ENCODE measurements at regions not wholly inside any gene's neighbourhood (a gene's known extent, or its start where the extent isn't known, plus 50 kb on each side); places are given as distances from the start of the nearest gene placed in this dataset.

DNA sequence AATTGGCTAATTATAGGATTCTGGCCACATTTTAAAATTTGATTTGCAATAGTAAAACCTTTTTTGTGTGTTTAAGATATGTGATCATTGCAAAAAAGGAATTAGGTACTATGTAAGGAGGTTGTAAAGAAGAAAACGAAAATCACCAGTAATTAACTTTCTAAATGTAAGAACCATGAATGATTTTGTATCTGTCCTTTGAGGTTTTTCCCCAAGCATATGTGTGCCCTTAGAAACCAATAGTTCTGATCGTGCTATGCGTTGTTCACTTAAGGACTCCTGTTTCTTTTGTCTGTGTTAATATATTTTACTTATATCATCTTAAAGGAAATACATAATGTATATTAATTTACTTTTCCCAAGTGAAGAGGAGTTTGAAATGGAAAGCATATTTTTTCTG lies 410.2 kb downstream of the PSAT1 start:
- TF ChIP-seq, protein P1, sequence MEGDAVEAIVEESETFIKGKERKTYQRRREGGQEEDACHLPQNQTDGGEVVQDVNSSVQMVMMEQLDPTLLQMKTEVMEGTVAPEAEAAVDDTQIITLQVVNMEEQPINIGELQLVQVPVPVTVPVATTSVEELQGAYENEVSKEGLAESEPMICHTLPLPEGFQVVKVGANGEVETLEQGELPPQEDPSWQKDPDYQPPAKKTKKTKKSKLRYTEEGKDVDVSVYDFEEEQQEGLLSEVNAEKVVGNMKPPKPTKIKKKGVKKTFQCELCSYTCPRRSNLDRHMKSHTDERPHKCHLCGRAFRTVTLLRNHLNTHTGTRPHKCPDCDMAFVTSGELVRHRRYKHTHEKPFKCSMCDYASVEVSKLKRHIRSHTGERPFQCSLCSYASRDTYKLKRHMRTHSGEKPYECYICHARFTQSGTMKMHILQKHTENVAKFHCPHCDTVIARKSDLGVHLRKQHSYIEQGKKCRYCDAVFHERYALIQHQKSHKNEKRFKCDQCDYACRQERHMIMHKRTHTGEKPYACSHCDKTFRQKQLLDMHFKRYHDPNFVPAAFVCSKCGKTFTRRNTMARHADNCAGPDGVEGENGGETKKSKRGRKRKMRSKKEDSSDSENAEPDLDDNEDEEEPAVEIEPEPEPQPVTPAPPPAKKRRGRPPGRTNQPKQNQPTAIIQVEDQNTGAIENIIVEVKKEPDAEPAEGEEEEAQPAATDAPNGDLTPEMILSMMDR (IDR thresholded peaks at IDR 0.05) = no peak
- TF ChIP-seq EP300 (IDR thresholded peaks at IDR 0.05; ENCODE audit: low read depth) = no peak
- no peak for TF ChIP-seq POLR2A (IDR thresholded peaks at IDR 0.05)
- TF ChIP-seq POLR2AphosphoS5 (IDR thresholded peaks at IDR 0.05) = no peak
- no peak for DNase-seq
- 68 to 69% methylated on average over 3 of the region's 3 CpGs for WGBS, 2 donors (ENCODE audit: low coverage in 1 of 2)
- Histone ChIP-seq H3K27ac (no peak overlapping the region), H3K27me3 (no peaks in the 10 kb centered on the region), H3K4me1 (no peaks in the 10 kb centered on the region), H3K9me3 (no peaks in the 10 kb centered on the region), H3K36me3 (no peaks in the 10 kb centered on the region), H3K4me3 (no peak overlapping the region)
- in situ Hi-C loops (cut with MboI; ENCODE audit: low pct_ligation_motif_present in 1 of 4, low pct_unique_long_range_greater_than_20kb in 1 of 4, low sequenced_read_pairs in 3 of 4) = no loop called here
- intact Hi-C loops (cut with DNase I; ENCODE audit: low total_unique reads) = no loop called here

- intact Hi-C loops (cut with DNase I; ENCODE audit: low total_unique reads) (no loop called here), in situ Hi-C loops (cut with MboI; ENCODE audit: low pct_ligation_motif_present in 1 of 4, low pct_unique_long_range_greater_than_20kb in 1 of 4, low sequenced_read_pairs in 3 of 4) (no loop called here)
- Histone ChIP-seq H3K9me3 (no peaks in the 10 kb centered on the region), H3K4me3 (no peak overlapping the region), H3K27ac (no peak overlapping the region), H3K4me1 (no peaks in the 10 kb centered on the region), H3K27me3 (no peaks in the 10 kb centered on the region), H3K36me3 (no peaks in the 10 kb centered on the region)
- DNase-seq = no peak
- TF ChIP-seq, protein P1 (IDR thresholded peaks at IDR 0.05) = no peak
- no peak for TF ChIP-seq EP300 (IDR thresholded peaks at IDR 0.05; ENCODE audit: low read depth)
- TF ChIP-seq POLR2A (IDR thresholded peaks at IDR 0.05) = no peak
- no peak for TF ChIP-seq POLR2AphosphoS5 (IDR thresholded peaks at IDR 0.05)
- 38 to 42% methylated on average over 1 of the region's 1 CpG for WGBS, 2 donors (ENCODE audit: low coverage in 1 of 2)
These were observed 410.6 kb downstream of the PSAT1 start for GRCh38 chr9:78707481-78707991.

- 30 to 56% methylated on average over 4 of the region's 4 CpGs for WGBS, 2 donors (ENCODE audit: low coverage in 1 of 2)
- DNase-seq = no peak
- in situ Hi-C loops (cut with MboI; ENCODE audit: low pct_ligation_motif_present in 1 of 4, low pct_unique_long_range_greater_than_20kb in 1 of 4, low sequenced_read_pairs in 3 of 4) = no loop called here
- Histone ChIP-seq H3K4me1 (no peaks in the 10 kb centered on the region), H3K36me3 (no peaks in the 10 kb centered on the region), H3K27me3 (no peaks in the 10 kb centered on the region), H3K27ac (no peak overlapping the region), H3K4me3 (no peak overlapping the region), H3K9me3 (no peaks in the 10 kb centered on the region)
- intact Hi-C loops (cut with DNase I; ENCODE audit: low total_unique reads) = no loop called here
- no peak for TF ChIP-seq POLR2A (IDR thresholded peaks at IDR 0.05)
- TF ChIP-seq POLR2AphosphoS5 (IDR thresholded peaks at IDR 0.05) = no peak
- TF ChIP-seq, protein P1 (IDR thresholded peaks at IDR 0.05) = no peak
- no peak for TF ChIP-seq EP300 (IDR thresholded peaks at IDR 0.05; ENCODE audit: low read depth)
These were observed 416.1 kb downstream of the PSAT1 start for GRCh38 chr9:78712903-78713613.

DNA sequence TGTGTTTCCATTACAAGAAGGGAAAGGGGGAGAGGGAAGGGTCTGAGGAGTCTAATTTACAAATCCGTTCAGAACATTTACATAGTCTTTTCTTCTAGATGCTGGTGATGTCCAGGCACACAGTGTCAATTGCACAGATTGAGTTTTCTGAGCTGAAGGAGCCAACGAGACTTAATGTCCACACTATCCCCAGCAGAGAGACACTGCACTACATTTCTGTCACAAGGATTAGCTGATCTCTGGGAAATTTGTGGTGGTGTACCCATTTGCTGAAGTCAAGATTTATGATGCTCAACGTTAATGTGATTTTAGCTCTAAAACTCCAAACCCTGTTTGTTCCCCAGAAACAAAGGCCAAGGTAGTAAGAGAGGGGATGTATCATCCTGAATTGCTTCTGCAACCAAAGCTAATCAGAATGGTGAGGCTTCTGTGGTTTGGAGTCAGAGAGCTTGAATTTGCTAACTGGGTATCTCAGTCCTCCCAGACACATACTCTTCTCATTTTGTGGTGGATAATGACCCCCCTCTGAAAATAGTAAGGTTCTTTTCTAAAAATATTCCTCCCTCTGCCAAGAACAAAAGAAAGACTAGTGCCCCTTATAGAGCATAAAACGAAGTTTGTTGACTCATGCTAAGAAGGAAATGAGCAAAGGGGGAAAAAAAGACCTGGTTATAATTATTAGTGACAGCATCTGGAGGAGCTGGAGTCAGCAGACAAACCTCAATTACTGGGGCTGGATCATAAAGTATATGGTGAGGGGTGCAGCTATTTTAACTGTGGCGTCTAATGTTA lies 416.9 kb downstream of the PSAT1 start:
- intact Hi-C loops (cut with DNase I; ENCODE audit: low total_unique reads) (no loop called here), in situ Hi-C loops (cut with MboI; ENCODE audit: low pct_ligation_motif_present in 1 of 4, low pct_unique_long_range_greater_than_20kb in 1 of 4, low sequenced_read_pairs in 3 of 4) (no loop called here)
- no peaks in the 10 kb centered on the region for H3K36me3 ChIP-seq
- H3K4me1 ChIP-seq = no peaks in the 10 kb centered on the region
- H3K9me3 ChIP-seq = no peaks in the 10 kb centered on the region
- WGBS, 2 donors (ENCODE audit: low coverage in 1 of 2) = 11 to 38% methylated on average over 5 of the region's 5 CpGs
- TF ChIP-seq POLR2A (IDR thresholded peaks at IDR 0.05) = no peak
- TF ChIP-seq, protein P1 (IDR thresholded peaks at IDR 0.05) = no peak
- TF ChIP-seq POLR2AphosphoS5 (IDR thresholded peaks at IDR 0.05) = no peak
- H3K4me3 ChIP-seq = no peak overlapping the region
- no peak for DNase-seq
- H3K27ac ChIP-seq = no peak overlapping the region
- H3K27me3 ChIP-seq = no peaks in the 10 kb centered on the region

Measured in transverse colon (tissue), 4 donors.